HG03378 (cell line): ENCODE measurements at regions not wholly inside any gene's neighbourhood (a gene's known extent, or its start where the extent isn't known, plus 50 kb on each side); places are given as distances from the start of the nearest gene placed in this dataset.

Experiments
- ATAC-seq: cut with Tn5 transposase; IDR thresholded peaks from one replicate; pipeline ENCODE4 v1.9.1; 2021; ENCODE audit warnings: mild to moderate bottlenecking, moderate library complexity; ENCODE audit not compliant: unreplicated experiment

DNA sequence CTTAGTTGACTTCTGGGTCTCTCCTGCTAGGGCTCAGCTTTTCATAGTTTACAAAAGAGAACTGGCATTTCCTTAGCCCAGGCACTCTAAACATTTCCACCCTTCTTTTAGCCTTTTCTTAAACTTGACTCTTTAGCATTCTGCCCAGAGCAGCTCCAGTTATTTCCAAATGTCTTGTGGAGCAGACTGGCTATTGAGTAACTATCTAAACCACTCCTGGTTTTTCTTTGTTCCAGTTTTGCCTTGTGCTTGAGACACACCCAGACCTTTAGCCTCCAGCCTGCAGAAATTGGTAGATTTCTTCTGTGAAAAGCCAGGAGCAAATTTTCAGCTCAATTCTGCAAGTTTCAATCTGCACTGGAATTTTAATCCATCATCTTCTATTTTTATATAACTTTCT is 1813.1 kb downstream of the OLFM4 start:
- no peak for ATAC-seq

DNA sequence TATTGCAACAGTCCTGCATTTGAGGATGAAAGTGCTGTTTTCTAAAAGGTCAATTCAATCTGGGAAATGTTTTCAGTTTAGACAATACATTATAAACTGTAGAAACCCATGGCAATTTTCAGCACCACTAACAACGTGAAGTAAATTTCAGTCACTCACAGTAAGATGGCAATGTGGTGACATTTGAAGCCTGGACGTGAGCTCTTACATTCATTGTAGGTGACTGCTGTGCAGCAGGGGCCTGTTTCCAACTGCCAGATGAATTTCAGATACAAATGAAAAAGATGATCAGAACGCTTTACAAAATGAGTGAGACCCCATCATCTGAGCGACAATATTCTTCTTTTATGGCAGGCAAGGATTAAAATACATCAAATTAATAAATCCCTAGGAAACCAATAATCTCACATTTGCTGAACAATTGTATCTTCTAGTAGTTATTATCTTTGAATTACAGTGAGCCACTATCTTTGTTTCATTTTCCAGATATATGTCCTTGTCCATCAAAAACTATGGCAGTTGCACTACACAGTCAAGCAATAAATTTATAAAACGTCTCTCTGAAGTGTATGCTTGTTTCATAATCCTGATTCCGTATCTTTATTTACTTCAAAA is 1816.8 kb downstream of the OLFM4 start:
- no peak for ATAC-seq

DNA sequence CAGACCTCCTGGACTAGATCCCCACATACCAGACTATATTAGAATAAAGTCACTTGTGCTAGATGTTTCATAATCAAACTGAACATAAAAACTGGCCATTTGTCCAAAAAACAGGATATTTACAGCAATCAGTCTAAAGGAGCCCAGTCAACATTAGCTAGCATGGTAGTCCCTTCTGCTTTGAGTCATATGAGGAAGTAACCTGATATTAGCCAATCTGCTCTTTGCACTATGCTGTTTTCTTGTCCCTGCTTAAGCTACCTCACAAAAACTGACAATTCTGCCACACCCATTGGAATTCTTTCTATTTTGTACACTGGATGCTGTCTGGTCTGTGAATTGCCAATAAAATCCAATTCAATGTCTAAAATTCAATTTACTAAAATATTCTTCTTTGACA is 1824.2 kb downstream of the OLFM4 start:
- no peak for ATAC-seq

DNA sequence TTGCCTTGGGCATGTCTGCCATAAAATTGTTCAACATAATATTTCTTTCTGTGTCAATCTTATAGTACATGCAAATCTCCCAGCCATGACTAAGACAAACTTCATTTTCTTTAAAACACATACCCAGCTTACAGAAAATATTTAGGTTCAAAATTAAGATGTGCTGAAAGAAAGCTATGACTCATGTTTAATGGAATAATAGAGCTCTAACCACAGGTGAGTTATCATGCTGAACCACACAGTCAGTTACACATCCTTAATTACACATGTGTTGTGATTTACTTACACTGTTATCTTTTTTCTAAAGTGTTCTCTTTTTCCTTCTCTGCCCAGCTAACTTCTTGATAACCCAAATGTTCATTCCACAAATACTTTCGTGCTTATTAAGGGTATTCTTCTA is 1831.2 kb downstream of the OLFM4 start:
- no peak for ATAC-seq

DNA sequence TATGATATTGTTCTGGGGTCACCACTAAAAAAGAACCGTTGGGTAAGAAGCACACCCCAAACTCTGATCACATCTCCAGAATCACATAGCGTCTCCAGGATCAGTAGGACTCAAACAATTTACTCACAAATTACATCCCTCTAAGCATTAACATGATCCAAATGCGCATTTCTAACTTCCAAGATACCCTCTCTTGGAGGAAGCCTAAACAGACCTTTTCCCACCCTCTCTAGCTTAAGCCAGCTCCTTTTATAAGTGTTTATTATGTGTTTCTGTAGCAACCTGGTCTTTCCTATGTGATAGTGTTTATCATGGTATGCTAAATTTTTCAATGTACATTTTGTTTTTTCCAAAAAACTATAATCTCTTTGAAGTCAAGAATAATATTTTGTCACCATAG is 1846.5 kb downstream of the OLFM4 start:
- ATAC-seq, result no peak

DNA sequence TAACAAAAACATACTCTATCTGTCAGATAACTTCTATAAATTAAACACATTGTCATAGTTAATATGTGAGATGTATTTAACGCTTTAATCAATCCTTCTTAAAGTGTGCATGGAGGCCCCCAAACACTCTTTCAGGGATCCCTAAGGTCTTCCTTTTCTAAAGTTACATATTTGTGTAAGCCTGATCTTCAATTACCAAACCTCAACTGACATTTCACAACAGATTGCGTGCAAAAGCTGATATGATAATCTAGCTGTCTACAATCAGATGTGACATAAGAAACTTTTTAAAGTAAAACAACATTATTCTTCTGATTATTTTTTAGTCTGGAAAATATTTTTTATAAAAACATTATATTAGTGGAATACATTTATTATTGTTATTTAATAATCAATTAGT is 1850.4 kb downstream of the OLFM4 start:
- no peak for ATAC-seq

DNA sequence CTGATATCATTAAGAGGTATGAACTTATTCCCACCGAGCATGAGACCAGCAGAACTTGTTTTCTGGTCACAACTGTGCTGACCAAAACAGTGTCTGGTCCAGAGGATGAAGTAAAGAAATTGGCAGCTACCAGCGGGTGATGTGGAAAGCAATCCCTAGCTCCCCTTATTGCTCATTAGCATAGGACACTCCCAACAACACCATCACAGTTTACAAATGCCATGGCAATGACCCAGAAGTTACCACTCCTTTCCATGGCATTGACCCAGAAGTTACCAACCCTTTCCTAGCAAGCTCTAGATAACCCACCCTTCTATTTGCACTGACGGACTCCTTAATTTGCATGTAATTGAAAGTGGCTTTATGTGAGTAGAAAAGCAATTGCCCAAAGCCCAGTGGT is 1856.1 kb downstream of the OLFM4 start:
- ATAC-seq, result no peak

DNA sequence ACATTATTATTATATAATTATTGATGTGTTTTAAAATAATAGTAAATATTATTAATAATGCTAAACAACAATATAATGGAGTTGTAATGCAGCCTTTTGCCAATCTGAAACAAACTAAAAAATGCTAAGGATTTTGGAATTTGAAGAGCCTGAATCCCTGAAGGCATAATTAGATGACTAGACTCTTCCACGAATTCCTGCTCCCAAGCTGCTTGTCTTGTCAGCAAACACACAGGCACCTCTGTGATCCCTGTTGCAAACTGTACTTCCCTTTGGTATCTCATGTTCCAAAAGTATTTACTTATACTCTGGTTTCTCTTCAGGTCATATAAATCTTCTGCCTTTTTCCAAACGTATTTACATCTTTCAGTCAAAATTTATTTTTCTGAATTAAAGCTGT is 1862.4 kb downstream of the OLFM4 start:
- ATAC-seq, result no peak

DNA sequence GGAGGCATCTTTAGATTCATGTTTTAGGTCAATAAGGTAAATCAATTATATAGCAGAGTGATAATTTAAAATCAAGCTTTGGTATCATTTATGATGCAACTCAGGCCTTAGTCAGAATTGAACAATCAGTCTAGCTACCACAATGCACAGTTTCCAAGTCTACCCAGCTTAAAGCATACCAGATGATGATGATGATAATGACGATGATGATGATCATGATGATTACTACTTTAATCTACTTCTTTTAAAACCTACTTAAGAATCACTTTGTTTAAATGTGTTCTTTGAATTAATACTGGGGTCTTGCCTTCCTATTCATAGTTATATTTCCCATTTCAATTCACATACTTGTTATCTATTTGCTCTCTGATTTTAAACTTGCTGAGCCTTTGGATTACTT is 1872.7 kb downstream of the OLFM4 start:
- ATAC-seq, result no peak

DNA sequence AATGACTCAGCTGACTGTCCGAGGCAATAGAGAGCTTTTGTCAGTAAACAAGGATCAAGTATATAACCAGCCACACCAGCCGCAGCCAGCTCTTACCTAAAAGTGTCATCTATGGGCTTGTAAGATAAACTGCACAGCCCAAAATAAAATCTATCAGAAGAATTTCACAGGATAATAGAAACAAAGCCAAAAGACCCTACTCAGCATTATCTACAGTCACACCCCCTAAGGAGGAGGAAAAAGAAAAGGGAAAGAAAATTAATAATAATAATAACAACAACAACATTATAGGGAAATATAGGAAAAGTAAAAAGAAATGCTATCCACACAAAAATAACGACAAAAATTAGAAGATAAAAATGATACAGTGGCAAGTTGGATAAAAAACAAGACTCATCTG is 1883.8 kb downstream of the OLFM4 start:
- no peak for ATAC-seq

DNA sequence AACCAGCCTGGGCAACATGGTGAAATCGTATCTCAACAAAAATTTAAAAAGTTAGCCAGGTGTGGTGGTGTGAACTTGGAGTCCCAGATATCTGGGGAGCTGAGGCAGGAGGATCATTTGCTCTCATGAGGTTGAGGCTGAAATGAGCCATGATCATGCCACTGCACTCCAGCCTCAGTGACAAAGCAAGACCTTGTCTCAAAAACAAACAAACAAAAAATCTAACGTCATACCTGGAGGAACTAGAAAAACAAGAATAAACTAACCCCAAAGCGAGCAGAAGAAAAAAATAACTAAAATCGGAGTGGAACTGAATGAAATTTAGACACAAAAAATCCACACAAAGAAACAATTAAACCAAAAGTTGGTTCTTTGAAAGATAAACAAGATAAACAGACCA is 1885.1 kb downstream of the OLFM4 start:
- no peak for ATAC-seq

DNA sequence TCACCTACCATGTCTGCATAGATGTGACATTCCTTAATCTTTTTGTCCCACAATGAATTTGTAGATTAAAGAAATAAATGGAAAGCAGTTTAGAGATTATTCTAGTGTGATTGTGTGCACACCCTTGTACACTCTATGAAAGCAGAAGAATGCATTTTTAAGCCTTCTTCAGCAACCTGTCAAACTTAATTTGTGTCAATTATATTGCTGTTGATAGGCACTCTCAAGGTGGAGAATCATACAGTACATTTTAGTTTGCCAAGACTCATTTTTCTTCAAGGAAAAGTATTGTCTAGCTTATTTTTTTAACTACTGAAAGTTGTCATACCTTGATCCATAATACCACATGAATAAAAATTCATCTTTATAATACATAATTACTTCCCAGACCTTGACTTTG is 1898.9 kb downstream of the OLFM4 start:
- no peak for ATAC-seq

DNA sequence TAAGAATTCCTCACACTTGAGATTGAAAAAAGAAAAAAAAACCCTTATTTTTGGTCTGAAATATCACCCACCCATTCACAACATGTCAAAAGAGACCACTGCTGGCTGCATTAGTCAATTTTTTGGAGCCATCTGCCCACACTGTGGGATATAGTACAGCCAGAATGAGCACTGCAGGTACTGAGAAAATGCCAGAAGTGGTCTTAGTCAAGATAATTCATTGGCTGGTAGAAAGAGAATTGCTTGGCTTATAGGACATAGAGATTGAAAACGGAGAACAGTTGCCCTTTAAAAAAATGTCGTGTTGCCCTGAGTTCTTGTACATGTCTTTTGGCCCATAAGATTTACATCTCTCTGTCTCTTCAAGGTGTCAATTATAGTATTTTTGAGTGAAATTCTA is 1899.5 kb downstream of the OLFM4 start:
- ATAC-seq, result no peak

DNA sequence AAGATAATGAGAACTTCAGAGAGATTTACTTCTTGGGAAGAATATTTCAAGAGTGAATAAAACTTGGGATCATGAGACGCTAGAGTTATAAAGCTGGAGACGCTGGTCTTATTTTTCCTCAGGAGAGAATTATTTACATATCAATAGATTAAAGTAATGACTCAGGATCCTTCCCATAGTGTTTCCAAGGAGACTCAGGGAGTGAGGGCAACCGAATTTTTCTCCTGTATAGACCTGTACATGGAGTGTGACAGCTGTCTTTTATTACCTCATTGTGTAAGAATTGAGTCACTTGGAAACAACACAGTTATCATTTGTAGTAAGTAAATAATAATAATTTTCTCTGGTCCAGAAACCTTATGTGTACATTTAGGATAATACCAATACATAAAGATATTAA is 1905.5 kb downstream of the OLFM4 start:
- ATAC-seq, result no peak

DNA sequence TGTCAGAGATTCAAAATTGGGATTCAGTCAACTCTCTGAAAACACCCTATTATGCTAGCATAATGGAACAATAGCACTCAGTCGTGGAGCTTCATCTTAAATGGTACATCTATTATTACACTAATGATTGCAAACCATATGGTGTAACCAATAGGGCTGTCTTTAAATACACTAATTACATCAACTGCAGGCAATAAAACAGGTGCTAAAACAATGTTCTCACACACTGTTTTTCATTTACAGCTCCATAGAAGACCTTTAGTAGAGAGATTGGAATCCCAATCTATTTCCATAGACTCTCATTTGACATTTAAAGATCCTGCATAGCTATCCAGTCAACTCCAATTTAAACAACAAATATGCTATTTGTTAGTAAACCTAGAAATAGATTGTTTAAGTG is 1917.4 kb downstream of the OLFM4 start:
- ATAC-seq, result no peak

DNA sequence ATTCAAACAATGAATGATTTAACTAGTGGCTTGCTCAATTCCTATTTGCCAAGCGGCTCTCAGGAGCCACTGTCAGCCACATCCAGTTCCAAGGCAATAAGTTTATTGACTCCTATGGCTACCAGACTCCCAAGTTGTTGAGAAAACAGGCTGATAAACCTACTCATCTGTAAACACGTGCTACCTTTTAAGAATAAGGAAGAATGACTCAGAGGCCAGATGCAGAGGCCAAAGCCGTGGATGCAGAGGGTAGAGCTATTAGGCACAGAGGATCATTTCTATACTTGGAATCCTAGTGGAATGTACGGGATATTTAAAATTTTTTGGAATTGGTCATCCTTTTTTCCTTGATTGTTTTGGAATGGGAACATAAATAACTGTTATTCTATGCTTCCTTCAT is 1921.1 kb downstream of the OLFM4 start:
- ATAC-seq, result no peak

DNA sequence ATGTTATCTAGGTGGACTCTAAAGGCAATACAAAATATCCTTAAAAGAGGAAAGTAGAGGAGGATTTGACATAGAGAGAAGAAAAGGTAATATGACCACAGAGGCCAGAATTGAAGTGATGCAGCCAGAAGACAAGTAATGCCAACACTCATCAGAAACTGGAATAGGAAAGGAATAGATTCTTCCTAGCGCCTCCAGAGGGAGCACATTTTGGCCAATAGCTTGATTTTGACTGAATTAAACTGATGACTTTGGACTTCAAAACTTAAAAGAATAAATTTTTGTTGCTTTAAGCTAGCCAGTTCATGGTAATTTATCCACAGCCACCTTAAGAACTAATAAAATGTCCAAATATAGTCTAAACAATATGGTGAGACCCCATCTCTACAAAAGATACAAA is 1921.9 kb downstream of the OLFM4 start:
- no peak for ATAC-seq

DNA sequence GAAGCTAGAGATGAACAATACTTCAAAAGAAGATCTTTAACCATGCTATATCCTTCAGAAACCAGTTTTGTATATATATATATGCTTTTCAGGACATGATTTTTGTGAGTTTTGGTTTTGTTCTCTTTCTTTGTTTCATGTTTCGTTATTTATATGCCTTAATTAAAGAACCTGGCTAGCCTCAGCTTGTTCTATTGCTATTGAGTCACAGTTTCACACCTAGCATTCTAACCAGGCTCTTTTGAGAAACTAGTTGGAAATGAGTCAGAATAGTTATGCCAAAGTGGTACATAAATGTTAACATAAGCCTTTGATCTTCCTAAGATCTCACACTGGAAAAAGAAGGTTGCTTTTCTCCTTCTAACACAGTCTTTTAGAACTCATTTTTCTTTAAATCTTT is 1925.2 kb downstream of the OLFM4 start:
- ATAC-seq, result no peak

DNA sequence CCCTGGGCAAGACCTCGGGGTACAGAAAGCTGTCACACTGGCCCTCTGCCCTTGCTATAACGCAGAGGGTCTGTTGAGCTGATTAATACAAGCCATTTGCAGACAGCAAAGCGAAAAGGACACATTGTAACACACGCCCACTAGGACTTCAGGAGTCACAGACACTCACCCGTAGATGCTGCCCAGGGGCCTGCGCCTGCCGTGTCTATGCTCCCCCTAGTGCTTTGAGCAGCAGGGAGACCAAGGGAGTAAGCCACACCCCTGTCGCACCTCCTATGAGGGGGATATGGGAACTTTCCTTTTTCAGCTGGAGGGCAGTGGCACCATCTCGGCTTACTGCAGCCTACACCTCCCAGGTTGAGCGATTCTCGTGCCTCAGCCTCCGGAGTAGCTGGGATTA is 1930.2 kb downstream of the OLFM4 start:
- ATAC-seq, result no peak

DNA sequence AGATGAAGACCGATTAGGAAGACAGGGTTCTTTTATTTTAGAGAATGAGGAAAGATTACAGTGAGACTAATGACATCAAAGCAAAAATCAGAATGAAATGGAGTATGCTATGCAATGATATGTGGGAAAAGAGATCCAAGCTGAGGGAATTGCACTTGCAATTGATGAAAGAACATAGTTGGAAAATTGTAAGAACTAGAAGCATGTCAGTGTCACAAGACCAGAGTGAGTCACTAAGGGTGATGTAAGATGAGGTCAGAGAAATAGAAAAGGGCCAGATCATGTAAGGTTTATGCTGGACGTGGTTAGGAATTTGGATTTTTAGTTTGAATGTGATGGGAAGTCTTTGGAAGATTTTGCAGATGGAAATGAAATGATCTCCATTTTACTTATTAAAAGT is 1937.3 kb downstream of the OLFM4 start:
- no peak for ATAC-seq

DNA sequence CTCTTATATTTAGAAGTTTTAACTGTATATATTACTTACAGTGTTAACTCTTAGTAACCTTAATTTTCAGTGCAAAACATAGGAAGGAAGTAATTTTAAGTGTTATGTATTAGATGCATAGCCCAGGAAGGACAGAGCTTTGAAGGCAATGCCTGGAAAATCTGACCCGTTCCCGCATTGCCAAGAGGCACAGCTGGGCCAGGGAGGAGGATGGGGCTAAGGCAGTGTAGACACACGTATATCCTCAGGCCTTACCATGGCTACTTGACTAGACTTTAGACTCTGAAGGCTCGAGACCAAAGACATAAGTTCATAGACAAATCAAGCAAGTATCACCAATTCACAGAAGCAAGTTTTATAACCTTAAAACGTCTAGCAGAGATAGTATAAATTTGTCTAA is 1944.2 kb downstream of the OLFM4 start:
- no peak for ATAC-seq

DNA sequence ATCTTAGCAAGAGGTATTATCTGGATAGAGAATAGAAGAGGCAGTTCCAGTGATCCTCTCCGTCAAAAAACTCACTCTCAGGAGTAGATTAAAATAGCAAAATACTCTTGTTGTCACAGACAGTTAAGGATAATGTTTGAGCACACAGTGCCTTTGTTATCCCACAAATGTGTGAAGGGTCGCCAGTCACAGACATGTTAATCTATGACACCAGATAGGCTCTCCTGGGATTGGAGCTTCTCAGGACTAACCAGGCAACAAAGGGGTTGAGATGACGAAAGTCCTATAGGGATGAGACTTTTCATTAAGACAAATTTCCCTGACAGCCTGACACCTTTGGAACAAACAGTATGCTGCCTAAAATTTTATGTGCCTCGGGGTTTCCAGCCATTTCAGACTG is 1947.1 kb downstream of the OLFM4 start:
- ATAC-seq, result no peak

DNA sequence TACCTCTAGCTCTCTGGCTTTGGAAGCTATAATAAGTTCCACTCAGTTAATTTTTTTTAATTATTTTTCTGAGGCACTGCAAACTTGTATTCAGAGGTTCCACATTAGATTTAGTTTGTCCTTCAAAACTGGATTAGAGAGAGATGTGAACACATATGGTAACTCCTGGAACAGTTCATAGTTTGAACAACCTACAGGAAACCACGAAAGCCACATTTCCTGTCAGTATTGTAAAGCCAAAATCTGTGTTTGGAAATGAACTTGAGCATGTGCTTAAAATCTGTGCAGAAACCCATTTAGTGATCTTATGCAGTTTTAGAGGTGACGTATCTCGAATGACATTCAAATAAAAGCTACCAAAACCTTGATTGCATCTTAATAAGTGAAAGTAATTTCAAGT is 1952.0 kb downstream of the OLFM4 start:
- ATAC-seq, result no peak

DNA sequence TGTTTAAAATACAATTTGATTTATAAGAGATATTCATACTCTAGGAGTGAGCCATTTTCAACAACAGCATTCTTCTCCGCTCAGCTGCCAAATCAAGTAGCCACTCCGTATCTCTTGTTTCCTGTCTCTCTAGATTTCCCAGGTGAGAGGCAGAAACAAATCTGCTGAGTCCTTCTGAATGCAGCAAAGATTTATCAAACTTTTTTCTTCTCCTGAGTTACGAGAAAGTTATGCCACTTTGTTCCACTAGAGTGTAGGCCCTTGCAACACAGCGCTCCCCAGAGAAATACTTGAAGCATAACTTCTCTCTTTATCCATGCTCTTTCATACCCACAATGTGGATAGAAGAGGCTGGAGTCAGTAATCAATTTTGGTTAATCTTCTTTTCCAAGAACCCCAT is 1960.8 kb downstream of the OLFM4 start:
- ATAC-seq, result no peak
